Large intestine (tissue), 3 donors: ENCODE measurements at regions not wholly inside any gene's neighbourhood (a gene's known extent, or its start where the extent isn't known, plus 50 kb on each side); places are given as distances from the start of the nearest gene placed in this dataset.

Experiments
- DNase-seq, 2 donors: peaks; one replicate each; pipeline versions ENCODE4 v3.0.0 to v3.0.0-alpha.2; 2013
- H3K27ac ChIP-seq: one replicate; pipeline ENCODE4 v1.5.1; 2013; ENCODE audit warnings: low read length
- H3K27me3 ChIP-seq: 2 replicates; pipeline ENCODE4 v1.6.1; 2013; ENCODE audit warnings: low read length; ENCODE audit not compliant: control insufficient read depth, insufficient read depth
- H3K36me3 ChIP-seq: 2 replicates; pipeline ENCODE4 v1.6.1; 2013; ENCODE audit warnings: low read length; ENCODE audit not compliant: control insufficient read depth, insufficient read depth
- H3K4me1 ChIP-seq: one replicate; pipeline ENCODE4 v1.6.1; 2013; ENCODE audit warnings: low read length; ENCODE audit not compliant: control insufficient read depth, insufficient read depth
- H3K4me3 ChIP-seq: one replicate; pipeline ENCODE4 v1.5.1; 2013; ENCODE audit warnings: low read length
- H3K9me3 ChIP-seq: one replicate; pipeline ENCODE4 v1.6.1; 2013; ENCODE audit warnings: mild to moderate bottlenecking, low read depth, low read length, moderate library complexity; ENCODE audit not compliant: control insufficient read depth
- WGBS: methylation state at CpG from one replicate; pipeline ENCODE4 v1.1.5; 2013; ENCODE audit warnings: low lambda C conversion rate; ENCODE audit not compliant: insufficient coverage; 5-methylcytosine and 5-hydroxymethylcytosine counted together

GRCh38 chr2:65664931-65665330 lies 232.5 kb upstream of the SPRED2 start:
- Histone ChIP-seq H3K27ac (no peak overlapping the region), H3K9me3 (peaks cover 6% of the 10 kb centered on the region), H3K4me1 (no peaks in the 10 kb centered on the region), H3K36me3 (no peaks in the 10 kb centered on the region), H3K27me3 (peaks cover 8% of the 10 kb centered on the region), H3K4me3 (no peak overlapping the region)
- DNase-seq: no peak
- no CpG with 5 or more reads among the region's 2 CpGs for WGBS

- Histone ChIP-seq H3K27ac (no peak overlapping the region), H3K4me3 (no peak overlapping the region), H3K36me3 (no peaks in the 10 kb centered on the region), H3K9me3 (peaks cover 2% of the 10 kb centered on the region), H3K27me3 (peaks cover 10% of the 10 kb centered on the region), H3K4me1 (no peaks in the 10 kb centered on the region)
- WGBS: 57% methylated on average over 1 of the region's 6 CpGs
- DNase-seq: no peak
Observed at GRCh38 chr2:65663831-65664407, 231.5 kb upstream of the SPRED2 start.

- Histone ChIP-seq H3K36me3 (no peaks in the 10 kb centered on the region), H3K4me3 (no peak overlapping the region), H3K27me3 (peaks cover 15% of the 10 kb centered on the region), H3K27ac (no peak overlapping the region), H3K9me3 (no peaks in the 10 kb centered on the region), H3K4me1 (no peaks in the 10 kb centered on the region)
- WGBS: 83% methylated on average over 6 of the region's 17 CpGs
- DNase-seq: peak; percentile 33 to 58
Observed at GRCh38 chr2:65662654-65663432, 230.4 kb upstream of the SPRED2 start.

- WGBS: 62% methylated on average over 2 of the region's 8 CpGs
- H3K27me3 ChIP-seq: peaks cover 18% of the 10 kb centered on the region
- H3K36me3 ChIP-seq: no peaks in the 10 kb centered on the region
- no peaks in the 10 kb centered on the region for H3K9me3 ChIP-seq
- H3K4me3 ChIP-seq: no peak overlapping the region
- H3K4me1 ChIP-seq: no peaks in the 10 kb centered on the region
- H3K27ac ChIP-seq: no peak overlapping the region
- DNase-seq: no peak
Observed at GRCh38 chr2:65661980-65662653, 229.7 kb upstream of the SPRED2 start.

GRCh38 chr2:65660340-65660739 lies 227.9 kb upstream of the SPRED2 start:
- H3K36me3 ChIP-seq: no peaks in the 10 kb centered on the region
- no peaks in the 10 kb centered on the region for H3K4me1 ChIP-seq
- no CpG with 5 or more reads among the region's 6 CpGs for WGBS
- H3K27me3 ChIP-seq: peaks cover 19% of the 10 kb centered on the region
- H3K9me3 ChIP-seq: no peaks in the 10 kb centered on the region
- DNase-seq: no peak
- H3K27ac ChIP-seq: no peak overlapping the region
- no peak overlapping the region for H3K4me3 ChIP-seq

- Histone ChIP-seq H3K36me3 (no peaks in the 10 kb centered on the region), H3K27me3 (peaks cover 24% of the 10 kb centered on the region), H3K4me3 (no peak overlapping the region), H3K9me3 (no peaks in the 10 kb centered on the region), H3K27ac (no peak overlapping the region), H3K4me1 (no peaks in the 10 kb centered on the region)
- WGBS: no CpG with 5 or more reads among the region's 2 CpGs
- no peak for DNase-seq
Observed at GRCh38 chr2:65658881-65659280, 226.5 kb upstream of the SPRED2 start.

GRCh38 chr2:65658266-65658665 lies 225.9 kb upstream of the SPRED2 start:
- Histone ChIP-seq H3K27ac (no peak overlapping the region), H3K9me3 (no peaks in the 10 kb centered on the region), H3K27me3 (peaks cover 24% of the 10 kb centered on the region), H3K4me3 (no peak overlapping the region), H3K4me1 (no peaks in the 10 kb centered on the region), H3K36me3 (no peaks in the 10 kb centered on the region)
- DNase-seq: no peak
- no CpG with 5 or more reads among the region's 3 CpGs for WGBS

GRCh38 chr2:65656160-65656718 lies 223.8 kb upstream of the SPRED2 start:
- Histone ChIP-seq H3K4me1 (no peaks in the 10 kb centered on the region), H3K27me3 (peaks cover 21% of the 10 kb centered on the region), H3K4me3 (no peak overlapping the region), H3K27ac (no peak overlapping the region), H3K9me3 (no peaks in the 10 kb centered on the region), H3K36me3 (no peaks in the 10 kb centered on the region)
- no peak for DNase-seq
- 20% methylated on average over 1 of the region's 4 CpGs for WGBS

- H3K27ac ChIP-seq: no peak overlapping the region
- H3K4me1 ChIP-seq: no peaks in the 10 kb centered on the region
- H3K9me3 ChIP-seq: no peaks in the 10 kb centered on the region
- H3K36me3 ChIP-seq: no peaks in the 10 kb centered on the region
- DNase-seq: no peak
- 39% methylated on average over 3 of the region's 5 CpGs for WGBS
- no peak overlapping the region for H3K4me3 ChIP-seq
- peaks cover 20% of the 10 kb centered on the region for H3K27me3 ChIP-seq
Observed at GRCh38 chr2:65655000-65655399, 222.6 kb upstream of the SPRED2 start.

- H3K27ac ChIP-seq: no peak overlapping the region
- H3K4me1 ChIP-seq: no peaks in the 10 kb centered on the region
- H3K9me3 ChIP-seq: no peaks in the 10 kb centered on the region
- no peak overlapping the region for H3K4me3 ChIP-seq
- H3K27me3 ChIP-seq: peaks cover 20% of the 10 kb centered on the region
- no peaks in the 10 kb centered on the region for H3K36me3 ChIP-seq
- DNase-seq: no peak
- no CpG with 5 or more reads among the region's 3 CpGs for WGBS
Observed at GRCh38 chr2:65654496-65654895, 222.1 kb upstream of the SPRED2 start.
